SK-N-SH treated with all-trans-retinoic acid at 6 μM for 48 hours (cell line): ENCODE measurements at regions not wholly inside any gene's neighbourhood (a gene's known extent, or its start where the extent isn't known, plus 50 kb on each side); places are given as distances from the start of the nearest gene placed in this dataset.

Experiments
- ARNTL ChIP-seq: fragments of 450-650 bp; formaldehyde crosslinking; IDR thresholded peaks from 2 replicates; pipeline ENCODE4 v1.5.0; 2020; ENCODE audit warnings: low read depth, mild to moderate bottlenecking, moderate library complexity, borderline replicate concordance
- CSDC2 ChIP-seq: fragments of 250-450 bp; sonication (Bioruptor Pico); IDR thresholded peaks from 2 replicates; pipeline ENCODE4 v1.5.0; 2020; ENCODE audit warnings: mild to moderate bottlenecking, moderate library complexity
- CSRNP3 ChIP-seq: fragments of 250-450 bp; sonication (Bioruptor Pico); IDR thresholded peaks from 2 replicates; pipeline ENCODE4 v1.5.1; 2021; ENCODE audit warnings: mild to moderate bottlenecking, moderate library complexity
- ESRRG ChIP-seq: fragments of 250-450 bp; sonication (Bioruptor Pico); IDR thresholded peaks from 2 replicates; pipeline ENCODE4 v1.6.1; 2021; ENCODE audit warnings: mild to moderate bottlenecking
- GLIS3 ChIP-seq: fragments of 250-450 bp; sonication (Bioruptor Pico); IDR thresholded peaks from 2 replicates; pipeline ENCODE4 v1.5.0; 2020; ENCODE audit warnings: mild to moderate bottlenecking, moderate library complexity
- ISL1 ChIP-seq: fragments of 250-450 bp; sonication (Bioruptor Pico); IDR thresholded peaks from 2 replicates; pipeline ENCODE4 v2.1.2; 2022; ENCODE audit warnings: mild to moderate bottlenecking, moderate library complexity
- POU6F1 ChIP-seq: fragments of 250-450 bp; sonication (Bioruptor Pico); IDR thresholded peaks from 2 replicates; pipeline ENCODE4 v1.8.0; 2021; ENCODE audit warnings: low read depth, mild to moderate bottlenecking, moderate library complexity, borderline replicate concordance
- PPARA ChIP-seq: fragments of 250-450 bp; sonication (Bioruptor Pico); IDR thresholded peaks from 2 replicates; pipeline ENCODE4 v1.5.0; 2020; ENCODE audit warnings: mild to moderate bottlenecking, borderline replicate concordance
- SNAI2 ChIP-seq: fragments of 250-450 bp; sonication (Bioruptor Pico); IDR thresholded peaks from 2 replicates; pipeline ENCODE4 v1.5.0; 2020; ENCODE audit warnings: mild to moderate bottlenecking, moderate library complexity
- TCF4 ChIP-seq: fragments of 250-450 bp; sonication (Bioruptor Pico); IDR thresholded peaks from 2 replicates; pipeline ENCODE4 v1.8.0; 2021; ENCODE audit warnings: mild to moderate bottlenecking, moderate library complexity, borderline replicate concordance
- TOX ChIP-seq: fragments of 250-450 bp; sonication (Bioruptor Pico); IDR thresholded peaks from 2 replicates; pipeline ENCODE4 v1.8.0; 2021; ENCODE audit warnings: mild to moderate bottlenecking, moderate library complexity, borderline replicate concordance
- TF ChIP-seq, protein P1 (sequence below): fragments of 250-450 bp; sonication (Bioruptor Pico); IDR thresholded peaks from 2 replicates; pipeline ENCODE4 v1.8.0; 2020; ENCODE audit warnings: mild to moderate bottlenecking, moderate library complexity, borderline replicate concordance
- TF ChIP-seq, protein P2 (sequence below): fragments of 250-450 bp; sonication (Bioruptor Pico); IDR thresholded peaks from 2 replicates; pipeline ENCODE4 v1.5.0; 2020; ENCODE audit warnings: mild to moderate bottlenecking, moderate library complexity
- TF ChIP-seq, protein P3 (sequence below): fragments of 250-450 bp; sonication (Bioruptor Pico); IDR thresholded peaks from 2 replicates; pipeline ENCODE4 v1.5.1; 2020; ENCODE audit warnings: low read depth, mild to moderate bottlenecking, moderate library complexity

DNA sequence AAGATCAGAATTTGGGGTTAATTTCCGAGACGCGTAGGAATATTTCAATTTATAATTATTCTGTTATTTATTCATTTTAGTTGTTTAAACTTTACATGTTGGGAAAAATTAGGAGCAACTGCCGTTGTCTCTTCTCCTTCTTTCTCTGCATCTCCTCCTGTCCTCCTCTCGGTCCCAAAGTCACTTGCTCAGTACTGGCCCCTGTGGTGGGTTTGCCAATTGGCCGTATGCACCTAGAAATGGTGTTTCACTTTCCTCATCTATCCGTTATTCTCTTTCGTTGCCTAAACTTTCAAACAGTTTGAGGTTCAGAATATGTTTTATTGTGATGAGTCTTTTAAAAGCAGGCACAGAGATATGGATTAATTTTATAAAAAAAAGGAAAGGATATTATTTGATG, 517.9 kb downstream of the PLCL1 start:
- TF ChIP-seq CSDC2 (CRISPR knock-in tag) (no peak), CSRNP3 (CRISPR knock-in tag) (no peak), PPARA (CRISPR knock-in tag) (no peak), TCF4 (CRISPR knock-in tag) (no peak), ISL1 (CRISPR knock-in tag) (no peak), TOX (CRISPR knock-in tag) (no peak), POU6F1 (no peak), ESRRG (CRISPR knock-in tag) (no peak), ARNTL (CRISPR knock-in tag) (no peak), GLIS3 (CRISPR knock-in tag) (no peak), SNAI2 (no peak)
- TF ChIP-seq, protein P1, sequence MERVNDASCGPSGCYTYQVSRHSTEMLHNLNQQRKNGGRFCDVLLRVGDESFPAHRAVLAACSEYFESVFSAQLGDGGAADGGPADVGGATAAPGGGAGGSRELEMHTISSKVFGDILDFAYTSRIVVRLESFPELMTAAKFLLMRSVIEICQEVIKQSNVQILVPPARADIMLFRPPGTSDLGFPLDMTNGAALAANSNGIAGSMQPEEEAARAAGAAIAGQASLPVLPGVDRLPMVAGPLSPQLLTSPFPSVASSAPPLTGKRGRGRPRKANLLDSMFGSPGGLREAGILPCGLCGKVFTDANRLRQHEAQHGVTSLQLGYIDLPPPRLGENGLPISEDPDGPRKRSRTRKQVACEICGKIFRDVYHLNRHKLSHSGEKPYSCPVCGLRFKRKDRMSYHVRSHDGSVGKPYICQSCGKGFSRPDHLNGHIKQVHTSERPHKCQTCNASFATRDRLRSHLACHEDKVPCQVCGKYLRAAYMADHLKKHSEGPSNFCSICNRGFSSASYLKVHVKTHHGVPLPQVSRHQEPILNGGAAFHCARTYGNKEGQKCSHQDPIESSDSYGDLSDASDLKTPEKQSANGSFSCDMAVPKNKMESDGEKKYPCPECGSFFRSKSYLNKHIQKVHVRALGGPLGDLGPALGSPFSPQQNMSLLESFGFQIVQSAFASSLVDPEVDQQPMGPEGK, result no peak
- TF ChIP-seq, protein P2, sequence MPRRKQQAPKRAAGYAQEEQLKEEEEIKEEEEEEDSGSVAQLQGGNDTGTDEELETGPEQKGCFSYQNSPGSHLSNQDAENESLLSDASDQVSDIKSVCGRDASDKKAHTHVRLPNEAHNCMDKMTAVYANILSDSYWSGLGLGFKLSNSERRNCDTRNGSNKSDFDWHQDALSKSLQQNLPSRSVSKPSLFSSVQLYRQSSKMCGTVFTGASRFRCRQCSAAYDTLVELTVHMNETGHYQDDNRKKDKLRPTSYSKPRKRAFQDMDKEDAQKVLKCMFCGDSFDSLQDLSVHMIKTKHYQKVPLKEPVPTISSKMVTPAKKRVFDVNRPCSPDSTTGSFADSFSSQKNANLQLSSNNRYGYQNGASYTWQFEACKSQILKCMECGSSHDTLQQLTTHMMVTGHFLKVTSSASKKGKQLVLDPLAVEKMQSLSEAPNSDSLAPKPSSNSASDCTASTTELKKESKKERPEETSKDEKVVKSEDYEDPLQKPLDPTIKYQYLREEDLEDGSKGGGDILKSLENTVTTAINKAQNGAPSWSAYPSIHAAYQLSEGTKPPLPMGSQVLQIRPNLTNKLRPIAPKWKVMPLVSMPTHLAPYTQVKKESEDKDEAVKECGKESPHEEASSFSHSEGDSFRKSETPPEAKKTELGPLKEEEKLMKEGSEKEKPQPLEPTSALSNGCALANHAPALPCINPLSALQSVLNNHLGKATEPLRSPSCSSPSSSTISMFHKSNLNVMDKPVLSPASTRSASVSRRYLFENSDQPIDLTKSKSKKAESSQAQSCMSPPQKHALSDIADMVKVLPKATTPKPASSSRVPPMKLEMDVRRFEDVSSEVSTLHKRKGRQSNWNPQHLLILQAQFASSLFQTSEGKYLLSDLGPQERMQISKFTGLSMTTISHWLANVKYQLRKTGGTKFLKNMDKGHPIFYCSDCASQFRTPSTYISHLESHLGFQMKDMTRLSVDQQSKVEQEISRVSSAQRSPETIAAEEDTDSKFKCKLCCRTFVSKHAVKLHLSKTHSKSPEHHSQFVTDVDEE (CRISPR knock-in tag), result no peak
- TF ChIP-seq, protein P3, sequence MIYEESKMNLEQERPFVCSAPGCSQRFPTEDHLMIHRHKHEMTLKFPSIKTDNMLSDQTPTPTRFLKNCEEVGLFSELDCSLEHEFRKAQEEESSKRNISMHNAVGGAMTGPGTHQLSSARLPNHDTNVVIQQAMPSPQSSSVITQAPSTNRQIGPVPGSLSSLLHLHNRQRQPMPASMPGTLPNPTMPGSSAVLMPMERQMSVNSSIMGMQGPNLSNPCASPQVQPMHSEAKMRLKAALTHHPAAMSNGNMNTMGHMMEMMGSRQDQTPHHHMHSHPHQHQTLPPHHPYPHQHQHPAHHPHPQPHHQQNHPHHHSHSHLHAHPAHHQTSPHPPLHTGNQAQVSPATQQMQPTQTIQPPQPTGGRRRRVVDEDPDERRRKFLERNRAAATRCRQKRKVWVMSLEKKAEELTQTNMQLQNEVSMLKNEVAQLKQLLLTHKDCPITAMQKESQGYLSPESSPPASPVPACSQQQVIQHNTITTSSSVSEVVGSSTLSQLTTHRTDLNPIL (CRISPR knock-in tag), result no peak
